GM12891 (cell line): ENCODE measurements at regions not wholly inside any gene's neighbourhood (a gene's known extent, or its start where the extent isn't known, plus 50 kb on each side); places are given as distances from the start of the nearest gene placed in this dataset.

ENCODE experiments used
- PAX5 ChIP-seq: IDR thresholded peaks from 2 replicates; pipeline ENCODE4 v1.6.1; 2011; ENCODE audit warnings: low read length, moderate library complexity, mild to moderate bottlenecking; ENCODE audit not compliant: insufficient read depth, severe bottlenecking
- POLR2A ChIP-seq: IDR thresholded peaks from 2 replicates; pipeline ENCODE4 v1.6.1; 2011; ENCODE audit warnings: low read depth, low read length, control low read depth
- POLR2AphosphoS5 ChIP-seq: IDR thresholded peaks from 2 replicates; pipeline ENCODE4 v1.6.1; 2011; ENCODE audit warnings: low read depth, low read length, control low read depth
- POU2F2 ChIP-seq: IDR thresholded peaks from 2 replicates; pipeline ENCODE4 v1.6.1; 2011; ENCODE audit warnings: low read depth, mild to moderate bottlenecking, control low read depth, low read length, moderate library complexity
- SPI1 ChIP-seq: IDR thresholded peaks from 2 replicates; pipeline ENCODE4 v1.6.1; 2011; ENCODE audit warnings: low read depth, low read length, control low read depth
- TAF1 ChIP-seq: IDR thresholded peaks from 2 replicates; pipeline ENCODE4 v1.6.1; 2011; ENCODE audit warnings: low read depth, low read length, control low read depth

- TF ChIP-seq POLR2A, result no peak
- TF ChIP-seq TAF1, result no peak
- no peak for TF ChIP-seq POLR2AphosphoS5
- TF ChIP-seq SPI1, result no peak
- no peak for TF ChIP-seq POU2F2
- TF ChIP-seq PAX5, result no peak
Observed at GRCh38 chrY:7437086-7437485, 525.5 kb upstream of the AMELY start.
